Activated T-cell treated with anti-CD3 and anti-CD28 coated beads, Interleukin-2, amount 50 U/mL, for 24 hours (primary cell): ENCODE measurements at regions not wholly inside any gene's neighbourhood (a gene's known extent, or its start where the extent isn't known, plus 50 kb on each side); places are given as distances from the start of the nearest gene placed in this dataset.

ENCODE experiments used
- DNase-seq: peaks from one replicate; pipeline ENCODE4 v3.0.0-alpha.2; 2020
- H3K27ac Mint-ChIP-seq: 2 replicates; pipeline ENCODE4 v1.8.0; 2020; ENCODE audit warnings: mild to moderate bottlenecking, mixed read lengths
- H3K27me3 Mint-ChIP-seq: 2 replicates; pipeline ENCODE4 v1.8.0; 2020; ENCODE audit warnings: mixed read lengths
- H3K36me3 Mint-ChIP-seq: 2 replicates; pipeline ENCODE4 v1.8.0; 2020; ENCODE audit warnings: low read depth, mixed read lengths
- H3K4me1 Mint-ChIP-seq: 2 replicates; pipeline ENCODE4 v1.8.0; 2020; ENCODE audit warnings: low read depth, mixed read lengths
- H3K4me3 Mint-ChIP-seq: 2 replicates; pipeline ENCODE4 v1.8.0; 2020; ENCODE audit warnings: mild to moderate bottlenecking, moderate library complexity, mixed read lengths
- H3K9me3 Mint-ChIP-seq: 2 replicates; pipeline ENCODE4 v1.8.0; 2020; ENCODE audit warnings: mixed read lengths

DNA sequence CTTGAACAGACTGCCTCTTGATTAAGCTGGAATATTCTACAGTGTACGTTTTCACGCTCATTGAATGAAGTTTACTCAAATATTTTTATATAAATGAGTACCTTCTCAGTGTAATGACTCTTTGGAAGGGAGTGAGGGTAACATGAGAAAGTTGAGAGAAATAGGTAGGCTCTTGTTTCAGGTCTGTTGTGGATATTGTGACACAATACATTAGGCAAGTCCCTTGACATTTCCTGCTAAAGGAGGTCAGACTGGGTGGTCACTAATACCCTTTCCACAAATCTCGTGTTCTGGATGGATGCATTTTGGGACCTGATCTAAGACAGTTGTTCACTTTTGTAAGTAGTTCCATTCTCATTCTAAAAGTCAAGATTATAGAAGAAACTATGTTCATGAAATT, 324.8 kb upstream of the AZI2 start:
- Mint-ChIP-seq H3K36me3 (no peaks in the 10 kb centered on the region), H3K4me1 (no peaks in the 10 kb centered on the region), H3K4me3 (no peak overlapping the region), H3K27me3 (peaks cover 4% of the 10 kb centered on the region), H3K27ac (no peak overlapping the region), H3K9me3 (no peaks in the 10 kb centered on the region)
- DNase-seq, result no peak

DNA sequence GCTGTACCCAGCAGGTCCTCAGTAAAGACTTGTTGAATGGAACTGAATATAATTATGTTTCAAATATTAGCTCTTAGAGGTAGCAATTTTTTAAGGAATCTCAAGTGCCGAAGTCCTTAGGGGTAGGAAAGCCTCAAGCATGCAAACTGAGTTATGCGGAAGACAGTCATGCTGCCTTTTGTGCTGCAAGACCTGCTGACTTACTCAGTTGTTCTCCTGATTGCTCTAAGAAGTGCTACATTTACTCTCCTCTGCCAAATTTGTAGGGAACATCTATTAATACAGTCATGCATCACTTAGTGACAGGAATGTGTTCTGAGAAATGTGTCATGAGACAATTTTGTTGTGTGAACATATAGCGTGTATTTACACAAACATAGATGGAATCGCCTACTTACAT, 325.6 kb upstream of the AZI2 start:
- no peak overlapping the region for H3K4me3 Mint-ChIP-seq
- H3K27me3 Mint-ChIP-seq, result peaks cover 4% of the 10 kb centered on the region
- H3K27ac Mint-ChIP-seq, result no peak overlapping the region
- no peaks in the 10 kb centered on the region for H3K36me3 Mint-ChIP-seq
- H3K9me3 Mint-ChIP-seq, result no peaks in the 10 kb centered on the region
- no peak for DNase-seq
- no peaks in the 10 kb centered on the region for H3K4me1 Mint-ChIP-seq

DNA sequence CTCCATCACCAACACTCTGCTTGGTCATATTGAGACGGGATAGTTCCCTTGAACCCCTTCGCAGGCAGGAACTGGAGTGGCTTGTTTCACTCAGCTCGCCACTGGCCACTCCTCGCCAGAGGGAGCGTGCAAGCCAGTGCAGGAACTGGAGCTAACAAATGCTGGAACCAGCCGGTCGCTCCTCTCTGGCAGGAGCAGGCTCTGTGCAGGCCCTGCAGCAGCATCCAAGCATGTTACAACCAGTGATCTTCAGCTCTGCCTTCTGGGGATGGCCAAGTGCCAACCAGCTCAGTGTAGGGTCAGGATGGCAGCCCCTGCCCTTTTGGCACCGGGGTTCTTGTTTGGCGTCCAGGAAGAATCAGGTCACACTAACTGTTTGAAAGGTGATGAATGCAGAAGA, 329.0 kb upstream of the AZI2 start:
- H3K27me3 Mint-ChIP-seq, result peaks cover 4% of the 10 kb centered on the region
- H3K9me3 Mint-ChIP-seq, result no peaks in the 10 kb centered on the region
- H3K4me1 Mint-ChIP-seq, result no peaks in the 10 kb centered on the region
- H3K36me3 Mint-ChIP-seq, result no peaks in the 10 kb centered on the region
- no peak for DNase-seq
- no peak overlapping the region for H3K4me3 Mint-ChIP-seq
- H3K27ac Mint-ChIP-seq, result no peak overlapping the region

- Mint-ChIP-seq H3K4me1 (no peaks in the 10 kb centered on the region), H3K36me3 (no peaks in the 10 kb centered on the region), H3K9me3 (no peaks in the 10 kb centered on the region), H3K27ac (no peak overlapping the region), H3K27me3 (peaks cover 4% of the 10 kb centered on the region), H3K4me3 (no peak overlapping the region)
- DNase-seq, result no peak
Measured at GRCh38 chr3:28678086-28678485, 329.5 kb upstream of the AZI2 start.

DNA sequence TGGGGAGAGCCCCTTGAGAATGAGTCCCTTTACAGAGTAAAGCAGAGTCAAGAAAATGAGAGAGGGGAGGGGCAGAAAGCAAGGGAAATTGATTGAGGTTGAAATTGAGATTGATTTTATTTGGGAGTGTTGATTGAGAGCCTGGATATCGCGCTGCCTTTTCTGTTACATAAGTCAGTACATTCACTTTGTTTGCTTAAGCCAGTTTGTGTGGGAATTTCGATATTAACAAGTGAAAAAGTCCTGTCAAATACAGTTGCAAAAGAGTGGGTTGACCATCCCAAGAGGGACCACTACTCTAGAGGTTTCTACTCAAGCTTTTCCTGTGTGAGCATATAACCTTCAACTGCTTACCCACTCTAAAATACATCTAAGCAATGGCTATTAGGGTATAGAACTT, 331.4 kb upstream of the AZI2 start:
- no peak overlapping the region for H3K27ac Mint-ChIP-seq
- H3K36me3 Mint-ChIP-seq, result no peaks in the 10 kb centered on the region
- no peak overlapping the region for H3K4me3 Mint-ChIP-seq
- peaks cover 4% of the 10 kb centered on the region for H3K27me3 Mint-ChIP-seq
- DNase-seq, result no peak
- no peaks in the 10 kb centered on the region for H3K9me3 Mint-ChIP-seq
- no peaks in the 10 kb centered on the region for H3K4me1 Mint-ChIP-seq

GRCh38 chr3:28682121-28682520, 333.5 kb upstream of the AZI2 start:
- no peak for DNase-seq
- Mint-ChIP-seq H3K27me3 (no peaks in the 10 kb centered on the region), H3K27ac (no peak overlapping the region), H3K4me3 (no peak overlapping the region), H3K36me3 (no peaks in the 10 kb centered on the region), H3K4me1 (no peaks in the 10 kb centered on the region), H3K9me3 (no peaks in the 10 kb centered on the region)

DNA sequence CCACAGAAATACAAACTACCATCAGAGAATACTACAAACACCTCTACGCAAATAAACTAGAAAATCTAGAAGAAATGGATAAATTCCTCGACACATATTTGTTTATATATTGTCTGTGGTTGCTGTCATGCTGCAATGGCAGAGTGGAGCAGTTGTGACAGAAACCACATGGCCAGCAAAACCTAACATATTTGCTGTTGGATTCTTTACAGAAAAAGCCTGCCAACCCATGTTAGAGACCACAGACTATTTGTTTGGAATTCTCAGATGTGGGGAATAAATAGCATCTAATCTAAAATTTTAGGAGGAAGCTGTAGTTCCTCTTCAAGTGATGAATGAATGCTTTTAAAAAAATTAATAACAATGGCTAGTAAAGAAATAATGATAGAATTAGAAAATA, 341.6 kb upstream of the AZI2 start:
- Mint-ChIP-seq H3K27me3 (no peaks in the 10 kb centered on the region), H3K4me1 (no peaks in the 10 kb centered on the region), H3K36me3 (no peaks in the 10 kb centered on the region), H3K27ac (no peak overlapping the region), H3K9me3 (no peaks in the 10 kb centered on the region), H3K4me3 (no peak overlapping the region)
- no peak for DNase-seq

GRCh38 chr3:28698706-28699105, 350.1 kb upstream of the AZI2 start:
- no peak for DNase-seq
- Mint-ChIP-seq H3K27me3 (no peaks in the 10 kb centered on the region), H3K27ac (no peak overlapping the region), H3K9me3 (no peaks in the 10 kb centered on the region), H3K4me3 (no peak overlapping the region), H3K4me1 (no peaks in the 10 kb centered on the region), H3K36me3 (no peaks in the 10 kb centered on the region)

- Mint-ChIP-seq H3K4me1 (no peaks in the 10 kb centered on the region), H3K9me3 (no peaks in the 10 kb centered on the region), H3K36me3 (no peaks in the 10 kb centered on the region)
Measured at GRCh38 chr3:28699283-28699682, 350.7 kb upstream of the AZI2 start.

GRCh38 chr3:28700728-28701127, 352.1 kb upstream of the AZI2 start:
- Mint-ChIP-seq H3K36me3 (no peaks in the 10 kb centered on the region), H3K27me3 (no peaks in the 10 kb centered on the region), H3K4me1 (no peaks in the 10 kb centered on the region), H3K4me3 (no peak overlapping the region), H3K9me3 (no peaks in the 10 kb centered on the region), H3K27ac (no peak overlapping the region)
- no peak for DNase-seq

More at GRCh38 chr3:28699283-28699682, 350.7 kb upstream of the AZI2 start:
- no peak overlapping the region for H3K27ac Mint-ChIP-seq
- no peak overlapping the region for H3K4me3 Mint-ChIP-seq
- DNase-seq, result no peak
- no peaks in the 10 kb centered on the region for H3K27me3 Mint-ChIP-seq

GRCh38 chr3:28703843-28704242, 355.2 kb upstream of the AZI2 start:
- H3K4me3 Mint-ChIP-seq, result no peak overlapping the region
- H3K9me3 Mint-ChIP-seq, result no peaks in the 10 kb centered on the region
- H3K27ac Mint-ChIP-seq, result no peak overlapping the region
- no peaks in the 10 kb centered on the region for H3K4me1 Mint-ChIP-seq
- no peak for DNase-seq
- no peaks in the 10 kb centered on the region for H3K36me3 Mint-ChIP-seq
- H3K27me3 Mint-ChIP-seq, result no peaks in the 10 kb centered on the region

GRCh38 chr3:28711293-28711692, 362.7 kb upstream of the AZI2 start:
- no peaks in the 10 kb centered on the region for H3K27me3 Mint-ChIP-seq
- H3K36me3 Mint-ChIP-seq, result no peaks in the 10 kb centered on the region
- no peaks in the 10 kb centered on the region for H3K4me1 Mint-ChIP-seq
- DNase-seq, result no peak
- no peaks in the 10 kb centered on the region for H3K9me3 Mint-ChIP-seq
- no peak overlapping the region for H3K4me3 Mint-ChIP-seq
- no peak overlapping the region for H3K27ac Mint-ChIP-seq

DNA sequence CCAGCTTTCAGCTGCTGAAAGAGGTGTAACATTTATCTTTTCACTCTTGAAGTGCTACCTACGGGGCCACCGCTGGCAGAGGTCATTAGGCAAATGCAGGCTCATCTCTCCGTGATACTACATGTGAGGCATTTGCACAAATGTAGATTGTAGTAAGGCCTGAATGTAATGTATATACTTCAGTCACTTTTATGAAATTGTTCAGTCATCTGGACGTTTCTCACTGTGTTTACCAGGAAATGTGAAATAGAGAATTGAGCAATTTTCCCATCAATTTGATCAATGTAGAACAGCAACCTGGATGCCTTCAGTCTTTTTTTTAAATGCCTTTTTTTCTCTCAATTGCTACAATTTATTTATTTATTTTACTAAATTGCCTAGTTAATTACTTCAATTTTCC, 368.3 kb upstream of the AZI2 start:
- H3K4me1 Mint-ChIP-seq, result no peaks in the 10 kb centered on the region
- no peaks in the 10 kb centered on the region for H3K36me3 Mint-ChIP-seq
- H3K27me3 Mint-ChIP-seq, result no peaks in the 10 kb centered on the region
- no peak overlapping the region for H3K4me3 Mint-ChIP-seq
- H3K27ac Mint-ChIP-seq, result no peak overlapping the region
- H3K9me3 Mint-ChIP-seq, result no peaks in the 10 kb centered on the region
- no peak for DNase-seq

- Mint-ChIP-seq H3K27me3 (no peaks in the 10 kb centered on the region), H3K27ac (no peak overlapping the region), H3K4me3 (no peak overlapping the region), H3K36me3 (no peaks in the 10 kb centered on the region), H3K4me1 (no peaks in the 10 kb centered on the region), H3K9me3 (no peaks in the 10 kb centered on the region)
- no peak for DNase-seq
Measured at GRCh38 chr3:28718074-28718849, 369.6 kb upstream of the AZI2 start.

- peaks cover 2% of the 10 kb centered on the region for H3K9me3 Mint-ChIP-seq
- H3K27ac Mint-ChIP-seq, result no peak overlapping the region
- H3K4me1 Mint-ChIP-seq, result no peaks in the 10 kb centered on the region
- H3K27me3 Mint-ChIP-seq, result no peaks in the 10 kb centered on the region
- H3K4me3 Mint-ChIP-seq, result no peak overlapping the region
- no peak for DNase-seq
- H3K36me3 Mint-ChIP-seq, result no peaks in the 10 kb centered on the region
Measured at GRCh38 chr3:28726840-28727239, 378.2 kb upstream of the AZI2 start.

DNA sequence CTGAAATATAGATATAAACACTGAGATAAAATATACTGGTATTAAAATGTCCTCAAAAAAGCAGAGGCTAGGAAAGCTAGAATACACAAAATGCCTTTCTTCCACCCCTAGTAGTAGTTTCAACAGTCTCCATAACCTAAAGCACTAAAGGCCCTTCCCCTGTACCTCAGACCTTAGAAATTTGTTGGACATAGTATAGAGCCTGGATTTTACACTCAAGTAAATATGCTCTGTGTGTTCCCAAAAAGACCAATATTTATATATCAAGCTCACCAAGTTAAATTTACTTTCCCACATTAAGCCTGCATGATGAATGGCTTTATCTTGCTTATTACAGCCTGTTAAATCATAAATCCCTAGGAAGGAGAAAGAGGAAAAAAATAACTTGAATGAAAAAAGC, 378.7 kb upstream of the AZI2 start:
- no peak for DNase-seq
- Mint-ChIP-seq H3K36me3 (no peaks in the 10 kb centered on the region), H3K9me3 (peaks cover 2% of the 10 kb centered on the region), H3K4me1 (no peaks in the 10 kb centered on the region), H3K27me3 (no peaks in the 10 kb centered on the region), H3K4me3 (no peak overlapping the region), H3K27ac (no peak overlapping the region)
